Limb (tissue), 2 donors: ENCODE measurements at regions not wholly inside any gene's neighbourhood (a gene's known extent, or its start where the extent isn't known, plus 50 kb on each side); places are given as distances from the start of the nearest gene placed in this dataset.
"Not testable (repeated sequence)": the region's sequence is repeated elsewhere in the genome, so short reads cannot be mapped to it uniquely, and the experiment has no call there.

ENCODE experiments used
- DNase-seq, 2 donors: peaks; one replicate each; pipeline ENCODE4 v3.0.0-alpha.2; 2016; ENCODE audit errors: extremely low spot score in 2 of 2

- no peak for DNase-seq
These were observed 512.3 kb downstream of the ZNF385D start for GRCh38 chr3:21238661-21239060.

- no peak for DNase-seq
These were observed 513.4 kb downstream of the ZNF385D start for GRCh38 chr3:21237638-21238037.

GRCh38 chr3:21235491-21235890 lies 515.5 kb downstream of the ZNF385D start:
- DNase-seq = no peak

GRCh38 chr3:21234933-21235332 lies 516.1 kb downstream of the ZNF385D start:
- no peak for DNase-seq

- no peak for DNase-seq
These were observed 521.4 kb downstream of the ZNF385D start for GRCh38 chr3:21229426-21230135.

GRCh38 chr3:21226086-21226485 lies 524.9 kb downstream of the ZNF385D start:
- DNase-seq = peak in 1 of 2 donors; percentile 32

- no peak for DNase-seq
These were observed 530.1 kb downstream of the ZNF385D start for GRCh38 chr3:21220944-21221343.

GRCh38 chr3:21216598-21216997 lies 534.4 kb downstream of the ZNF385D start:
- DNase-seq = no peak

GRCh38 chr3:21204122-21204521 lies 546.9 kb downstream of the ZNF385D start:
- DNase-seq = not testable (repeated sequence)

GRCh38 chr3:21195203-21195602 lies 555.8 kb downstream of the ZNF385D start:
- no peak for DNase-seq

- DNase-seq = not testable (repeated sequence)
These were observed 557.0 kb downstream of the ZNF385D start for GRCh38 chr3:21194036-21194435.

- no peak for DNase-seq
These were observed 562.6 kb downstream of the ZNF385D start for GRCh38 chr3:21188459-21188858.

- no peak for DNase-seq
These were observed 565.1 kb downstream of the ZNF385D start for GRCh38 chr3:21185816-21186314.

GRCh38 chr3:21174461-21174860 lies 576.5 kb downstream of the ZNF385D start:
- DNase-seq = no peak

- peak in 1 of 2 donors; percentile 15 for DNase-seq
These were observed 580.0 kb downstream of the ZNF385D start for GRCh38 chr3:21170964-21171363.

- peak in 1 of 2 donors; percentile 55 for DNase-seq
These were observed 581.1 kb downstream of the ZNF385D start for GRCh38 chr3:21169948-21170347.

GRCh38 chr3:21168471-21168870 lies 582.5 kb downstream of the ZNF385D start:
- DNase-seq = no peak

GRCh38 chr3:21163956-21164355 lies 587.1 kb downstream of the ZNF385D start:
- DNase-seq = no peak

- no peak for DNase-seq
These were observed 591.5 kb downstream of the ZNF385D start for GRCh38 chr3:21159543-21159906.

GRCh38 chr3:21158861-21159542 lies 592.0 kb downstream of the ZNF385D start:
- DNase-seq = peak in 1 of 2 donors; percentile 45

- DNase-seq = no peak
These were observed 596.1 kb downstream of the ZNF385D start for GRCh38 chr3:21154911-21155310.

- DNase-seq = no peak
These were observed 598.5 kb downstream of the ZNF385D start for GRCh38 chr3:21152555-21152954.

- no peak for DNase-seq
These were observed 608.1 kb downstream of the ZNF385D start for GRCh38 chr3:21142949-21143348.
